T-cell (primary cell): ENCODE measurements at regions not wholly inside any gene's neighbourhood (a gene's known extent, or its start where the extent isn't known, plus 50 kb on each side); places are given as distances from the start of the nearest gene placed in this dataset.
"Not testable (repeated sequence)": the region's sequence is repeated elsewhere in the genome, so short reads cannot be mapped to it uniquely, and the experiment has no call there.

Experiments
- ATAC-seq, 4 experiments: fragments of 200-7000 bp in 3 of 4; fragments of 150-1000 bp in 1 of 4; cut with Tn5 transposase; replicated peaks in 1 of 4; 1 replicate in 3 of 4; 2 replicates in 1 of 4; pipeline ENCODE4 v1.10.0; 2021; ENCODE audit warnings: moderate library complexity in 3 of 4, mild to moderate bottlenecking in 2 of 4, moderate number of reproducible peaks in 1 of 4
- CTCF ChIA-PET, 2 donors: fragments of 300-600 bp; sonication (Branson Sonifier 250); formaldehyde crosslinking; loops; one replicate each; lab custom pipeline; 2022; ENCODE audit warnings: antibody characterized with exemption in 2 of 2; lab: Charles Lee
- POLR2A ChIA-PET, 2 donors: fragments of 300-600 bp; sonication (Branson Sonifier 250); formaldehyde crosslinking; loops; one replicate each; lab custom pipeline; 2022; ENCODE audit warnings: antibody characterized with exemption in 2 of 2; lab: Charles Lee
- DNase-seq, 35 experiments: peaks; one replicate each; pipeline versions ENCODE4 v3.0.0 to v3.0.0-alpha.2; 2013 to 2023
- H3K27ac ChIP-seq: one replicate; pipeline ENCODE4 v1.5.1; 2013; ENCODE audit warnings: low read length
- H3K27me3 ChIP-seq, 2 experiments: replicated peaks in 1 of 2; 1 replicate in 1 of 2; 2 replicates in 1 of 2; pipeline versions ENCODE4 v1.6.1 to v1.7.0; 2013; ENCODE audit warnings: low read length in 1 of 2, mixed read lengths in 1 of 2; ENCODE audit not compliant: control insufficient read depth in 2 of 2, insufficient read depth in 2 of 2; ENCODE audit errors: extremely low read depth in 1 of 2
- H3K36me3 ChIP-seq, 2 donors: 1 replicate in 1 of 2; 2 replicates in 1 of 2; pipeline versions ENCODE4 v1.6.1 to v1.7.0; 2013; ENCODE audit warnings: low read length in 1 of 2; ENCODE audit not compliant: control insufficient read depth in 2 of 2, insufficient read depth in 1 of 2; ENCODE audit errors: extremely low read depth in 1 of 2
- H3K4me1 ChIP-seq, 2 experiments: 1 replicate in 1 of 2; 2 replicates in 1 of 2; pipeline versions ENCODE4 v1.6.1 to v1.7.0; 2013; ENCODE audit warnings: low read length in 2 of 2, mixed read lengths in 1 of 2; ENCODE audit not compliant: insufficient read depth in 2 of 2, control insufficient read depth in 1 of 2; ENCODE audit errors: extremely low read depth in 1 of 2
- H3K4me3 ChIP-seq, 2 donors: 1 replicate in 1 of 2; 2 replicates in 1 of 2; pipeline versions ENCODE4 v1.5.1 to v1.7.0; 2013; ENCODE audit warnings: mild to moderate bottlenecking in 2 of 2, low read length in 1 of 2, moderate library complexity in 1 of 2; ENCODE audit not compliant: control insufficient read depth in 1 of 2; ENCODE audit errors: extremely low read depth in 1 of 2
- H3K9me3 ChIP-seq: 2 replicates; pipeline ENCODE4 v1.7.0; 2013
- H3K27ac Mint-ChIP-seq, 2 donors: one replicate each; pipeline ENCODE4 v1.8.0; 2020 to 2021; ENCODE audit warnings: mild to moderate bottlenecking in 2 of 2, mixed read lengths in 2 of 2
- H3K27me3 Mint-ChIP-seq, 2 donors: one replicate each; pipeline ENCODE4 v1.8.0; 2021 to 2022; ENCODE audit warnings: mixed read lengths in 2 of 2
- H3K36me3 Mint-ChIP-seq: one replicate; pipeline ENCODE4 v1.8.0; 2021; ENCODE audit warnings: mixed read lengths
- H3K4me1 Mint-ChIP-seq, 3 donors: one replicate each; pipeline ENCODE4 v1.8.0; 2020 to 2022; ENCODE audit warnings: mixed read lengths in 3 of 3, mild to moderate bottlenecking in 1 of 3
- H3K4me3 Mint-ChIP-seq, 3 donors: one replicate each; pipeline ENCODE4 v1.8.0; 2020 to 2022; ENCODE audit warnings: mild to moderate bottlenecking in 3 of 3, mixed read lengths in 3 of 3, moderate library complexity in 3 of 3
- H3K9me3 Mint-ChIP-seq, 3 donors: one replicate each; pipeline ENCODE4 v1.8.0; 2020 to 2022; ENCODE audit warnings: mixed read lengths in 3 of 3
- WGBS: methylation state at CpG from one replicate; pipeline ENCODE4 v1.1.5; 2013; ENCODE audit warnings: missing lambda C conversion rate; ENCODE audit not compliant: insufficient coverage; 5-methylcytosine and 5-hydroxymethylcytosine counted together

- POLR2A ChIA-PET, result no interaction called here
- Histone ChIP-seq H3K4me3 (no peak overlapping the region), H3K9me3 (no peaks in the 10 kb centered on the region), H3K27ac (no peak overlapping the region), H3K4me1 (peaks cover 0 to 2% of the 10 kb centered on the region in 2 experiments), H3K36me3 (no peaks in the 10 kb centered on the region), H3K27me3 (no peaks in the 10 kb centered on the region)
- no peaks in the 10 kb centered on the region for H3K27me3 Mint-ChIP-seq
- no peak overlapping the region for H3K4me3 Mint-ChIP-seq
- CTCF ChIA-PET, result no interaction called here
- H3K9me3 Mint-ChIP-seq, result peaks cover 0 to 18% (median 6%) of the 10 kb centered on the region in 3 donors
- H3K27ac Mint-ChIP-seq, result no peak overlapping the region
- no peaks in the 10 kb centered on the region for H3K36me3 Mint-ChIP-seq
- H3K4me1 Mint-ChIP-seq, result no peaks in the 10 kb centered on the region
- 100% methylated on average over 1 of the region's 2 CpGs for WGBS
- ATAC-seq (no peak), DNase-seq (no peak)
Observed at GRCh38 chr18:73004260-73004659, 136.5 kb upstream of the NETO1 start.

GRCh38 chr18:72999971-73000607, 132.3 kb upstream of the NETO1 start:
- no peak overlapping the region for H3K4me3 Mint-ChIP-seq
- ATAC-seq (no peak), DNase-seq (no peak)
- Histone ChIP-seq H3K27ac (no peak overlapping the region), H3K27me3 (no peaks in the 10 kb centered on the region), H3K4me1 (no peaks in the 10 kb centered on the region), H3K36me3 (no peaks in the 10 kb centered on the region), H3K4me3 (no peak overlapping the region), H3K9me3 (no peaks in the 10 kb centered on the region)
- H3K27ac Mint-ChIP-seq, result no peak overlapping the region
- ChIA-PET POLR2A (no interaction called here), CTCF (no interaction called here)
- no peaks in the 10 kb centered on the region for H3K27me3 Mint-ChIP-seq
- H3K9me3 Mint-ChIP-seq, result peaks cover 8 to 22% (median 9%) of the 10 kb centered on the region in 3 donors
- H3K36me3 Mint-ChIP-seq, result no peaks in the 10 kb centered on the region
- no peaks in the 10 kb centered on the region for H3K4me1 Mint-ChIP-seq

DNA sequence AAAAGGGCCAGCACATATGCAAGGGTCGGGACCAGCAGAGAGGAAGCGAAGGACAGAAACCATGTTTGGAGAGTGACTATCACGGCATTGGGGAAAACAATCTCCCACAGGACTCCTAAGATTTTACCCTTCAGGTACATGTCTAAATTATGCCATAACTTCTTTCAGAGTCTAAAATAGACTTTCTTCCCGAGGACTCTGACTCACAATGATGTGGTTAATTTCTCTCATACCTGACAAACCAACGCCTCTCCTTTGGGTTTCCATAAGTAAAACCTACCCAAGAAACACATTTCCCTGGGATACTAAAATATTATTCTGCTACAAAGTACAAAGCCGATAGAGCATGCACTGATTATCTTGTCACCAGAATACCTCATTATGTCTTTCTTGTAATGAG, 127.8 kb upstream of the NETO1 start:
- peaks cover 7 to 21% (median 13%) of the 10 kb centered on the region in 3 donors for H3K9me3 Mint-ChIP-seq
- H3K4me1 Mint-ChIP-seq, result no peaks in the 10 kb centered on the region
- H3K27me3 Mint-ChIP-seq, result no peaks in the 10 kb centered on the region
- H3K4me3 Mint-ChIP-seq, result no peak overlapping the region
- H3K36me3 Mint-ChIP-seq, result no peaks in the 10 kb centered on the region
- Histone ChIP-seq H3K27me3 (no peaks in the 10 kb centered on the region), H3K9me3 (no peaks in the 10 kb centered on the region), H3K27ac (no peak overlapping the region), H3K4me3 (no peak overlapping the region), H3K4me1 (no peaks in the 10 kb centered on the region), H3K36me3 (no peaks in the 10 kb centered on the region)
- ChIA-PET CTCF (no interaction called here), POLR2A (no interaction called here)
- H3K27ac Mint-ChIP-seq, result no peak overlapping the region
- DNase-seq (no peak), ATAC-seq (no peak)
- WGBS, result 58% methylated on average over 2 of the region's 6 CpGs

GRCh38 chr18:72993250-72993649, 125.5 kb upstream of the NETO1 start:
- H3K27ac Mint-ChIP-seq, result no peak overlapping the region
- POLR2A ChIA-PET, result no interaction called here

GRCh38 chr18:72991379-72991778, 123.6 kb upstream of the NETO1 start:
- Mint-ChIP-seq H3K36me3 (no peaks in the 10 kb centered on the region), H3K4me1 (no peaks in the 10 kb centered on the region), H3K27me3 (no peaks in the 10 kb centered on the region), H3K27ac (no peak overlapping the region), H3K9me3 (peaks cover 3 to 19% (median 7%) of the 10 kb centered on the region in 3 donors), H3K4me3 (no peak overlapping the region)
- Histone ChIP-seq H3K4me1 (no peaks in the 10 kb centered on the region), H3K9me3 (no peaks in the 10 kb centered on the region), H3K36me3 (no peaks in the 10 kb centered on the region), H3K27ac (no peak overlapping the region), H3K4me3 (no peak overlapping the region), H3K27me3 (no peaks in the 10 kb centered on the region)
- no peak for DNase-seq
- ATAC-seq, result no peak
- POLR2A ChIA-PET, result no interaction called here
- WGBS, result no CpG with 5 or more reads among the region's 1 CpG
- CTCF ChIA-PET, result no interaction called here

More at GRCh38 chr18:72993250-72993649, 125.5 kb upstream of the NETO1 start:
- Histone ChIP-seq H3K27me3 (no peaks in the 10 kb centered on the region), H3K4me3 (no peak overlapping the region), H3K36me3 (no peaks in the 10 kb centered on the region), H3K9me3 (no peaks in the 10 kb centered on the region), H3K4me1 (no peaks in the 10 kb centered on the region), H3K27ac (no peak overlapping the region)
- Mint-ChIP-seq H3K36me3 (no peaks in the 10 kb centered on the region), H3K27me3 (no peaks in the 10 kb centered on the region), H3K4me3 (no peak overlapping the region), H3K4me1 (no peaks in the 10 kb centered on the region), H3K9me3 (peaks cover 7 to 26% (median 13%) of the 10 kb centered on the region in 3 donors)
- DNase-seq (no peak), ATAC-seq (no peak)
- WGBS, result no CpG with 5 or more reads among the region's 3 CpGs
- CTCF ChIA-PET, result no interaction called here

DNA sequence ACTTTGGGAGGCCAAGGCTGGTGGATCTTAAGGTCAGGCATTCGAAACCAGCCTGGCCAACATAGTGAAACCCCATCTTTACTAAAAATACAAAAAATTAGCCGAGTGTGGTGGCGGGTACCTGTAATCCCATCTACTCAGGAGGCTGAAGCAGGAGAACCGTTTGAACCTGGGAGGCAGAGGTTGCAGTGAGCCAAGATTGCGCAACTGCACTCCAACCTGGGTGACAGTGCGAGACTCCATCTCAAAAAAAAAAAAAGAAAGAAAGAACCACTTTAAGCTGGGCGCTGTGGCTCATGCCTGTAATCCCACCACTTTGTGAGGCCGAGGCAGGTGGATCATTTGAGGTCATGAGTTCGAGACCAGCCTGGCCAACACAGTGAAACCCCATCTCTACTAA, 119.8 kb upstream of the NETO1 start:
- H3K4me3 ChIP-seq, POLR2A ChIA-PET, H3K4me1 ChIP-seq, H3K9me3 ChIP-seq, H3K27me3 ChIP-seq, H3K27ac ChIP-seq, H3K4me3 Mint-ChIP-seq, H3K4me1 Mint-ChIP-seq, H3K36me3 ChIP-seq, H3K27me3 Mint-ChIP-seq, H3K36me3 Mint-ChIP-seq, H3K27ac Mint-ChIP-seq, ATAC-seq, DNase-seq: not testable (repeated sequence)
- 53% methylated on average over 3 of the region's 9 CpGs for WGBS
- CTCF ChIA-PET, result interaction anchor here in 1 of 2 donors (0.6 kb wide), 1 partner anchor 878 kb away, joined by 3 read pairs; no protein-coding TSS in a partner anchor
- peaks cover 0 to 16% (median 11%) of the 10 kb centered on the region in 3 donors for H3K9me3 Mint-ChIP-seq

GRCh38 chr18:72986103-72986502, 118.3 kb upstream of the NETO1 start:
- no CpG with 5 or more reads among the region's 1 CpG for WGBS
- no peaks in the 10 kb centered on the region for H3K36me3 Mint-ChIP-seq
- no peak for ATAC-seq

More at GRCh38 chr18:72986103-72986502, 118.3 kb upstream of the NETO1 start:
- ChIA-PET CTCF (no interaction called here), POLR2A (no interaction called here)
- H3K9me3 Mint-ChIP-seq, result peaks cover 0 to 14% (median 11%) of the 10 kb centered on the region in 3 donors
- no peaks in the 10 kb centered on the region for H3K4me1 ChIP-seq
- DNase-seq, result no peak
- H3K36me3 ChIP-seq, result no peaks in the 10 kb centered on the region
- no peaks in the 10 kb centered on the region for H3K4me1 Mint-ChIP-seq
- H3K27ac ChIP-seq, result no peak overlapping the region
- no peak overlapping the region for H3K27ac Mint-ChIP-seq
- H3K4me3 Mint-ChIP-seq, result no peak overlapping the region
- no peaks in the 10 kb centered on the region for H3K9me3 ChIP-seq
- H3K27me3 ChIP-seq, result no peaks in the 10 kb centered on the region
- H3K27me3 Mint-ChIP-seq, result no peaks in the 10 kb centered on the region
- H3K4me3 ChIP-seq, result no peak overlapping the region
